Adrenal gland (tissue), 5 donors: ENCODE measurements at regions not wholly inside any gene's neighbourhood (a gene's known extent, or its start where the extent isn't known, plus 50 kb on each side); places are given as distances from the start of the nearest gene placed in this dataset.

Source experiments
- POLR2A ChIP-seq, 2 donors: fragments of 450-650 bp; IDR thresholded peaks; one replicate each; pipeline ENCODE4 v1.6.1; 2017; ENCODE audit warnings: antibody characterized with exemption in 2 of 2, mild to moderate bottlenecking in 2 of 2, moderate library complexity in 1 of 2
- TF ChIP-seq, protein P1 (sequence below), 6 experiments: fragments of 450-650 bp in 4 of 6; fragments of 200-600 bp in 2 of 6; sonication (generic) in 1 of 6; IDR thresholded peaks; 1 replicate in 5 of 6; 2 replicates in 1 of 6; pipeline versions ENCODE4 v1.5.1 to v1.8.0; 2016 to 2021; ENCODE audit warnings: antibody characterized with exemption in 6 of 6, mild to moderate bottlenecking in 2 of 6, moderate library complexity in 1 of 6
- donor health status: DM: no; HTN: no; CAD: no.

DNA sequence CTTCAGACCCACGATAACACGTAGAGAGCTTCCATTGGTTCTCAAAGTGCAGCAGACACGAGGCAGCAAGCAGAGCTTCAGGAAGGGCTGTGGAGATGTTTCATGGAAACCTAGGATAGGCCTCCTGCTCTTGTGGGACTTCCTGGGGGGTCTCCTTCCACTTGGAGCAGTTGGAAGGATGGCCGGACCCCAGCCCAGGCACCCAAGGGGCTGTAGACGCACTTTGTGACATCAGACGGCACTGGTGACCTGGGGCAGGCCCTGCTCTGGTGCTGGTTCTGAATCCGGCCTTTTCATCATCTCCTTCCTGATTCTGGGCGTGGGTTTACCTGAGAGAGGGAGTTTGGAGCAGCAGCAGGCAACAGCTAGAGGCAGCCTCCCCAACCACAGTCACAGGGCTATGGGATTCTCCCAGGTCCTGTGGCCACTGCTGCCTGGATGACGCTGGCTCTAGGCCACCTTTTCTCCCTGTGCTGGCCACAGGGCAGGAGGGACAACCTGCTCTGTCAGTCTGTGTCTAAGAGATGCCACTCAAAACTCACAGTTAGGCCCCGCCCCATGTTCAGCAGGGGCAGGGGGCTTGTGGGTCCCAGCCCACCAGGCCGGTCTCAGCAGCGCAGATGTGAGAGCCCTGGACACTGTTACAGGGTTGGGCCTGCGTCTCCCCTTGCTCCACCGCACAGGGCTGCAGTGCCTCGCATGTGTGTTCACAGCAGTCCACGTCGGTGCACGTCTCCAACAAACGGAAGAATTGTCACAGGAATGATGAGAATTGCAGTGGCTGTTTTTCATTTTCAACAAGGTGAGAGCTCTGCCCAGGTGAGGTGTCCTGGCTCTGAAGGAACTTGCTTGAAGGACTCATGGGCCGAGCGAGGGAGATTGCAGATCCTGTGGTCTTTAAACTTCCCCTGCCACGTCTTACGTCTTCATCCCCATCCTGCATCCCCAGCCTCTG is 569.3 kb downstream of the TCERG1L start:
- TF ChIP-seq, protein P1, sequence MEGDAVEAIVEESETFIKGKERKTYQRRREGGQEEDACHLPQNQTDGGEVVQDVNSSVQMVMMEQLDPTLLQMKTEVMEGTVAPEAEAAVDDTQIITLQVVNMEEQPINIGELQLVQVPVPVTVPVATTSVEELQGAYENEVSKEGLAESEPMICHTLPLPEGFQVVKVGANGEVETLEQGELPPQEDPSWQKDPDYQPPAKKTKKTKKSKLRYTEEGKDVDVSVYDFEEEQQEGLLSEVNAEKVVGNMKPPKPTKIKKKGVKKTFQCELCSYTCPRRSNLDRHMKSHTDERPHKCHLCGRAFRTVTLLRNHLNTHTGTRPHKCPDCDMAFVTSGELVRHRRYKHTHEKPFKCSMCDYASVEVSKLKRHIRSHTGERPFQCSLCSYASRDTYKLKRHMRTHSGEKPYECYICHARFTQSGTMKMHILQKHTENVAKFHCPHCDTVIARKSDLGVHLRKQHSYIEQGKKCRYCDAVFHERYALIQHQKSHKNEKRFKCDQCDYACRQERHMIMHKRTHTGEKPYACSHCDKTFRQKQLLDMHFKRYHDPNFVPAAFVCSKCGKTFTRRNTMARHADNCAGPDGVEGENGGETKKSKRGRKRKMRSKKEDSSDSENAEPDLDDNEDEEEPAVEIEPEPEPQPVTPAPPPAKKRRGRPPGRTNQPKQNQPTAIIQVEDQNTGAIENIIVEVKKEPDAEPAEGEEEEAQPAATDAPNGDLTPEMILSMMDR (IDR thresholded peaks at IDR 0.05), result no peak
- no peak for TF ChIP-seq POLR2A (IDR thresholded peaks at IDR 0.05)
